Gastrocnemius medialis (tissue), 4 donors: ENCODE measurements at regions not wholly inside any gene's neighbourhood (a gene's known extent, or its start where the extent isn't known, plus 50 kb on each side); places are given as distances from the start of the nearest gene placed in this dataset.

ENCODE experiments used
- ATAC-seq, 2 donors: fragments of 150-250 bp; one replicate each; pipeline ENCODE4 v1.9.1; 2016
- DNase-seq, 2 donors: peaks; one replicate each; pipeline ENCODE4 v3.0.0-alpha.2; 2019
- H3K27ac ChIP-seq, 4 donors: fragments of 200-600 bp; sonication (generic); 1 replicate in 1 of 4; 2 replicates in 3 of 4; pipeline ENCODE4 v1.5.1; 2016 to 2018; ENCODE audit warnings: mild to moderate bottlenecking in 2 of 4, moderate library complexity in 1 of 4
- H3K27me3 ChIP-seq, 3 donors: fragments of 200-600 bp; sonication (generic) in 2 of 3; 1 replicate in 1 of 3; 2 replicates in 2 of 3; pipeline versions ENCODE4 v1.5.1 to v1.6.0; 2016 to 2019; ENCODE audit warnings: mild to moderate bottlenecking in 1 of 3, moderate library complexity in 1 of 3
- H3K36me3 ChIP-seq, 2 donors: fragments of 200-600 bp; sonication (generic) in 1 of 2; one replicate each; pipeline ENCODE4 v1.5.1; 2017 to 2018
- H3K4me1 ChIP-seq, 2 donors: fragments of 200-600 bp; sonication (generic) in 1 of 2; one replicate each; pipeline ENCODE4 v1.5.1; 2016 to 2017; ENCODE audit warnings: mild to moderate bottlenecking in 2 of 2
- H3K4me3 ChIP-seq, 4 donors: fragments of 200-600 bp; sonication (generic) in 3 of 4; 1 replicate in 1 of 4; 2 replicates in 3 of 4; pipeline ENCODE4 v1.5.1; 2016 to 2019; ENCODE audit warnings: mild to moderate bottlenecking in 2 of 4
- H3K9me3 ChIP-seq, 3 donors: fragments of 200-600 bp; sonication (generic) in 2 of 3; 1 replicate in 1 of 3; 2 replicates in 2 of 3; pipeline ENCODE4 v1.5.1; 2016 to 2019
- CTCF ChIP-seq, 5 experiments: fragments of 450-650 bp in 3 of 5; fragments of 200-600 bp in 2 of 5; sonication (generic) in 2 of 5; IDR thresholded peaks in 4 of 5; conservative IDR thresholded peaks in 1 of 5; 1 replicate in 4 of 5; 2 replicates in 1 of 5; pipeline ENCODE4 v1.5.1; 2016 to 2019; ENCODE audit warnings: antibody characterized with exemption in 5 of 5, mild to moderate bottlenecking in 3 of 5, moderate library complexity in 3 of 5
- POLR2A ChIP-seq, 2 donors: fragments of 450-650 bp; IDR thresholded peaks; one replicate each; pipeline ENCODE4 v1.6.1; 2017; ENCODE audit warnings: antibody characterized with exemption in 2 of 2, mild to moderate bottlenecking in 2 of 2, moderate library complexity in 2 of 2
- in situ Hi-C, 4 donors: fragments of 200-750 bp; cut with MboI; loops; one replicate each; pipeline versions ENCODE4 v1.15.0 to v1.8.0; 2017; ENCODE audit warnings: low sequenced_read_pairs in 4 of 4
- intact Hi-C: fragments of 100-400 bp; cut with DNase I; formaldehyde crosslinking; loops from one replicate; pipeline ENCODE4 v1.15.1; 2023; ENCODE audit warnings: low total_unique reads

GRCh38 chr17:73909186-73909585 lies 264.9 kb upstream of the SDK2 start:
- Histone ChIP-seq H3K36me3 (no peaks in the 10 kb centered on the region), H3K27me3 (peaks cover 0 to 15% (median 4%) of the 10 kb centered on the region in 3 donors), H3K27ac (no peak overlapping the region), H3K4me3 (no peak overlapping the region), H3K9me3 (no peaks in the 10 kb centered on the region), H3K4me1 (no peaks in the 10 kb centered on the region)
- DNase-seq = no peak
- ATAC-seq = no peak
- no peak for TF ChIP-seq CTCF (IDR thresholded peaks at IDR 0.05 in 4 of 5, conservative IDR thresholded peaks at IDR 0.05 in 1 of 5)
- TF ChIP-seq POLR2A (IDR thresholded peaks at IDR 0.05) = no peak
- intact Hi-C loops = no loop called here
- in situ Hi-C loops = no loop called here

- ATAC-seq (no peak), DNase-seq (no peak)
- Histone ChIP-seq H3K27ac (no peak overlapping the region), H3K4me1 (no peaks in the 10 kb centered on the region), H3K9me3 (no peaks in the 10 kb centered on the region), H3K4me3 (no peak overlapping the region), H3K36me3 (no peaks in the 10 kb centered on the region), H3K27me3 (peaks cover 0 to 10% (median 4%) of the 10 kb centered on the region in 3 donors)
- no peak for TF ChIP-seq POLR2A (IDR thresholded peaks at IDR 0.05)
- no peak for TF ChIP-seq CTCF (IDR thresholded peaks at IDR 0.05 in 4 of 5, conservative IDR thresholded peaks at IDR 0.05 in 1 of 5)
- in situ Hi-C loops = no loop called here
- intact Hi-C loops = no loop called here
Observed at GRCh38 chr17:73910206-73910605, 266.0 kb upstream of the SDK2 start.

GRCh38 chr17:73910821-73911515 lies 266.7 kb upstream of the SDK2 start:
- no peak for DNase-seq
- H3K4me1 ChIP-seq = no peaks in the 10 kb centered on the region
- in situ Hi-C loops (no loop called here), intact Hi-C loops (no loop called here)
- no peaks in the 10 kb centered on the region for H3K9me3 ChIP-seq
- H3K36me3 ChIP-seq = no peaks in the 10 kb centered on the region
- no peak for TF ChIP-seq POLR2A (IDR thresholded peaks at IDR 0.05)
- TF ChIP-seq CTCF (IDR thresholded peaks at IDR 0.05 in 4 of 5, conservative IDR thresholded peaks at IDR 0.05 in 1 of 5) = no peak
- H3K4me3 ChIP-seq = no peak overlapping the region
- peaks cover 0 to 7% (median 5%) of the 10 kb centered on the region in 3 donors for H3K27me3 ChIP-seq
- ATAC-seq = no peak
- H3K27ac ChIP-seq = no peak overlapping the region

GRCh38 chr17:73911726-73912372 lies 267.6 kb upstream of the SDK2 start:
- DNase-seq (no peak), ATAC-seq (no peak)
- in situ Hi-C loops (no loop called here), intact Hi-C loops (no loop called here)
- Histone ChIP-seq H3K27me3 (peaks cover 0 to 3% (median 0%) of the 10 kb centered on the region in 3 donors), H3K36me3 (no peaks in the 10 kb centered on the region), H3K27ac (no peak overlapping the region), H3K9me3 (no peaks in the 10 kb centered on the region), H3K4me3 (no peak overlapping the region), H3K4me1 (no peaks in the 10 kb centered on the region)
- TF ChIP-seq CTCF (IDR thresholded peaks at IDR 0.05 in 4 of 5, conservative IDR thresholded peaks at IDR 0.05 in 1 of 5) (no peak), POLR2A (IDR thresholded peaks at IDR 0.05) (no peak)
